ENCODE measurements at regions not wholly inside any gene's neighbourhood (a gene's known extent, or its start where the extent isn't known, plus 50 kb on each side); places are given as distances from the start of the nearest gene placed in this dataset.

GRCh38 chr2:13021470-13021957 is 304.8 kb downstream of the TRIB2 start:
- DNase-seq: no peak

GRCh38 chr2:13030606-13031005 is 313.9 kb downstream of the TRIB2 start:
- no peak for DNase-seq

GRCh38 chr2:13034861-13035260 is 318.1 kb downstream of the TRIB2 start:
- DNase-seq: no peak

- DNase-seq: no peak
Observed at GRCh38 chr2:13035866-13036265, 319.1 kb downstream of the TRIB2 start.

- no peak for DNase-seq
Observed at GRCh38 chr2:13040043-13040442, 323.3 kb downstream of the TRIB2 start.

GRCh38 chr2:13046557-13047165 is 329.9 kb downstream of the TRIB2 start:
- DNase-seq: no peak

- no peak for DNase-seq
Observed at GRCh38 chr2:13050764-13051163, 334.0 kb downstream of the TRIB2 start.

- no peak for DNase-seq
Observed at GRCh38 chr2:13052547-13052946, 335.8 kb downstream of the TRIB2 start.

- no peak for DNase-seq
Observed at GRCh38 chr2:13056259-13056843, 339.6 kb downstream of the TRIB2 start.

GRCh38 chr2:13057671-13058070 is 340.9 kb downstream of the TRIB2 start:
- DNase-seq: no peak

GRCh38 chr2:13066676-13067075 is 349.9 kb downstream of the TRIB2 start:
- no peak for DNase-seq

GRCh38 chr2:13067508-13067907 is 350.8 kb downstream of the TRIB2 start:
- DNase-seq: no peak

GRCh38 chr2:13089971-13090370 is 373.2 kb downstream of the TRIB2 start:
- no peak for DNase-seq

- no peak for DNase-seq
Observed at GRCh38 chr2:13091455-13091854, 374.7 kb downstream of the TRIB2 start.

- no peak for DNase-seq
Observed at GRCh38 chr2:13091861-13092378, 375.2 kb downstream of the TRIB2 start.

- no peak for DNase-seq
Observed at GRCh38 chr2:13093416-13093991, 376.8 kb downstream of the TRIB2 start.

- no peak for DNase-seq
Observed at GRCh38 chr2:13102397-13103063, 385.8 kb downstream of the TRIB2 start.

GRCh38 chr2:13103151-13103550 is 386.4 kb downstream of the TRIB2 start:
- no peak for DNase-seq

GRCh38 chr2:13103778-13104493 is 387.2 kb downstream of the TRIB2 start:
- DNase-seq: no peak

GRCh38 chr2:13104723-13105122 is 388.0 kb downstream of the TRIB2 start:
- DNase-seq: no peak

- no peak for DNase-seq
Observed at GRCh38 chr2:13106302-13106701, 389.6 kb downstream of the TRIB2 start.

GRCh38 chr2:13109516-13109915 is 392.8 kb downstream of the TRIB2 start:
- DNase-seq: no peak

GRCh38 chr2:13110825-13111224 is 394.1 kb downstream of the TRIB2 start:
- no peak for DNase-seq

All from activated CD4-positive, alpha-beta T cell treated with anti-CD3 and anti-CD28 coated beads for 48 hours (primary cell).